HG03139 (cell line): ENCODE measurements at regions not wholly inside any gene's neighbourhood (a gene's known extent, or its start where the extent isn't known, plus 50 kb on each side); places are given as distances from the start of the nearest gene placed in this dataset.
"Not testable (repeated sequence)": the region's sequence is repeated elsewhere in the genome, so short reads cannot be mapped to it uniquely, and the experiment has no call there.

Experiments
- ATAC-seq: cut with Tn5 transposase; IDR thresholded peaks from one replicate; pipeline ENCODE4 v1.9.1; 2021; ENCODE audit not compliant: unreplicated experiment

DNA sequence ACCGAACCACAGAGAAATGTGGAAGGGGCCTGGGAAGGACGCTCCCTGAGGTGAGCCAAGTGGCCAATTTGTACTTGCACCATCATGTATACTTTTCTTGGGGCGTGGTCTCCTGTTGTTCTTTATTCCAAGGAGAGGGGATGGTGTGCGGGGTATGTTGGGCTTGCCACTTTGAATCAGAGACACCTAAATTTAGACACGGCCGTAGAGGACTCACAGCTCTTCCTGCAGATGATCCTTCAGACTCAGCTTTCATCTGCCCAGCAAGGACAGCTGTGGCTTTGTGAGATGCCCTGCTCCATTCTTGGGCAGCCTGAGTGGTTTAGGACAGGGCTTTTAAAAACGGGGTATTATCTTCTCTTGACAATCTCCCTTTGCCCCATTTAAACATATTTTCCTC is 473.2 kb downstream of the REEP3 start:
- ATAC-seq: no peak

DNA sequence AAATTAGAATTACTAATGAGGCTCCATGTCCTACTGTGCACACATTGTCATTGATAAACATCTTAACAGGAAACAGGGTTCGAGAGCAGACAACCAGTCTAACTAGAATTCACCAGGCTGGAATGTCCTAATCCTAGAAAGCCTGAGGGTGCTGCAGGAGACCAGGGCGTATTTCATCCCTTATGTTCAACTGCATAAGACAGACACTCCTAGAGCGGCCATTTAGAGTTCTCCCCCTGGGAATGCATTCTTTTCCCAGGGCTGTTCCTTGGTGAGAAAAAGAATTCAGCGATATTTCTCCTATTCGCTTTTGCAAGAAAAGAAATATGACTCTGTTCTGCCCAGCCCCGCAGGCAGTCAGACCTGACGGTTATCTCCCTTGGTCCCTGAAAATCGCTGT is 486.0 kb downstream of the REEP3 start:
- ATAC-seq: no peak

DNA sequence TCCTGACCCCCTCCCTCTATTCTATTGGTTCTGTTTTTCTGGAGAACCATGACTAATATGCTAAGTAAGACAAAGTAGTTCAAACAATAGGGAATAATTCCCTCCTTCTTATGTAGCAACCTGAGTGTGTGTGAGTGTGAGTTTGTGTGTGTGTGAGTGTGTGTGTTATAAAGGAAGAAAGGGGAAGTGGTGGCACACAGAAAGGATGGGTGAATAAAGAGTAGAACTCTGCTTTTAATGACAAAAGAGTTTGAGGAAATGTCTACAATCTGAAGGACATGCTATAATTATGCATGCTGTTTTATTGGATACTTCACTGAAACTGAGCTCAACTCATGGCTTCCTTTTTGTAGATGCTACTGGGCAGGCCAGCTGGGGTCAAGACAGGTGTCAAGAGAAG is 489.5 kb downstream of the REEP3 start:
- no peak for ATAC-seq

DNA sequence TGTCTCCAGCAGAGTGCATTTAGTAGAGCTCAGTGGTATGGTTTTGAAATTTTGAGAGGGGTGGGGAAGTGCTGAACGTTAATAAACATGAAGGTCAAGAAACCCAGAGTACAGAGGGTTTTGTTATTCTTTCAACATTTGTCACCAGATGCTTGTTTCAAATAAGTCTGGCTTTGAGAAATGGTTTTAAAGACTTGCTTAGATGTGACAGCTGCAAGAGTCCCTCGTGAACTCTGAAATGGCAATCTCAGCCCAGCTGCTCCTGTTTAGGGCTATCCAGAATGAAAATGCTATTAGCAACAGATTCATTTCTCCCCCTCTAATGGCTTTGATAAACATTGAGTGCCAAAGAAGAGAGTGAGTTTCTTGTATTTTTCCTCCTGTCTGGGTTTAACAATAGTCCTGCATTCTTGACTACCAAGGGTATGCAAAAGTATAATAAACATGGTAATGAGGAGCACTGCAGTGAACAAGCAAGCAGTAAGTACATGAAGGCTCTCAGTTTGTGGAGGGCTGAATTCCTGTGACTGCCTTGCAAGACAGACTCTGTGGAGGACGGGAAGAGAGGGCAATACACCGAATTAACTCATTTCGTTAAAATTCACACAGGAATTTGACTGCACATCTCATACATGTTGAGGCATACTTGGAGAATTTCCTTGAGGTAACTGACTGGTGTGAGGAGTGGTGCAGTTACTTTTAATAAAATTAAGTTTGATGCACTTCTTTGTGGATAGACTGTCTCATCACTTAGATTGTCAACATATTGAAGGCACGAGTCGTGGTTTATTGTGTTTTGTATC is 490.9 kb downstream of the REEP3 start:
- ATAC-seq: no peak

DNA sequence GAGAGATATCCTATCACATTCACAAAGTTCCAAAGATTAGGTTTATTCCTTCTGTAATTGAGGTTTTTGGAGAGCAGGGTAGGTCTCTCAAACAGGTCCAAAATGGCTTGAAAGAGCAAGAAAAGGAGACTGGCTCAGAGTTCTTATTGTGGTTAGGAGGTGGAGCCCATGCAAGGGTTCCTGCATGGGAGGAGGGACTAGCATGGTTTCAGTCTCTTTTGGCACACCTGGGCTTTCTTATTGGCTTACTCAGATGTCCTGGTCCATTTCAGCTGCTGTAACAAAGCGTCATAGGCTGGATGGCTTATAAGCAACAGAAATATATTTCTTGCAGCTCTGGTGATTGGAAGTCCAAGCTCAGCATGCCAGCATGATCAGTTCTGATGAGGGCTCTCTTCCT is 493.1 kb downstream of the REEP3 start:
- ATAC-seq: no peak

DNA sequence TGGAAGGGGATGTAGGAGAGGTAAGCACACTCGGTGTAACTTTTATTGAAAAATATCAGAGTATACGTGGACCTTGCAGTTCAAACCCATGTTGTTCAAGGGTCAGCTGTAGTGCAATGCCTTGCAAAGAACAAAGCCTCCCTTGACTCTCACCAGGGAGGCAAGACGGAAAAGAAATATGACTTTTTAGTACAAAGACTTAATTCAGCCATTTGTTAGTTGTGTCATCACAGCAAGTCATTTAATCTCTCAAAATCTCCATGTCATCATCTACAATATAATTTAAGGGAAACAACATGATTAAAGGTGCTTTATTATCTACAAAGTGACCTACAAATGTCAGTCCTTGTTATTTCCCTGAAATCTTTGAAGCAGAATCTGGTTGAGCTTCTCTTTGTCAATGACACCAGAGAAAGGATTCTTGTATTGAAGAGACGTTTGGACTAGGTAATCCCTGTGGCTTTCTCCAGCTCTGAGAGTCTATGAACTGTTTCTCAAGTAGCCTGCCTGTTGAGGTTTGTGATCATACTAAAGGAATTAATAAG is 502.8 kb downstream of the REEP3 start:
- ATAC-seq: no peak

DNA sequence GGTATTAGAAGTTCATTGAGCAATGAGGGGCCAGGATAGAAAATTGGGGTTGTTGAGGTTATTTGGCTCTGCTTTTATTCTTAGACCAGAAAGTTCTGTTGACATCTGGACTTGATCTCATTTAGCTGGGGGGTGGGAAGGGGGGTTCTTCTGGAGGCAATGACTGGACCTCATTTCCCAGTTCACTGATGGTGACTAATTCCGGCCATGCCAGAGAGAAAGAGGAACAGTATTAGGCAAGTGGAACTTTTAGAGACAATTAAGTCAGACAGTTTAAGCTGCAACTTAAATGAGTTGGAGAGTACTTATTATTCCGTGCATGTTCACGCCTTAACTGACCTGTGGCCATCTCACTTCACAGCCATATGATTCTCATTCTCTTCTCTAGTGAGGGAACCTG is 512.5 kb downstream of the REEP3 start:
- ATAC-seq: no peak

DNA sequence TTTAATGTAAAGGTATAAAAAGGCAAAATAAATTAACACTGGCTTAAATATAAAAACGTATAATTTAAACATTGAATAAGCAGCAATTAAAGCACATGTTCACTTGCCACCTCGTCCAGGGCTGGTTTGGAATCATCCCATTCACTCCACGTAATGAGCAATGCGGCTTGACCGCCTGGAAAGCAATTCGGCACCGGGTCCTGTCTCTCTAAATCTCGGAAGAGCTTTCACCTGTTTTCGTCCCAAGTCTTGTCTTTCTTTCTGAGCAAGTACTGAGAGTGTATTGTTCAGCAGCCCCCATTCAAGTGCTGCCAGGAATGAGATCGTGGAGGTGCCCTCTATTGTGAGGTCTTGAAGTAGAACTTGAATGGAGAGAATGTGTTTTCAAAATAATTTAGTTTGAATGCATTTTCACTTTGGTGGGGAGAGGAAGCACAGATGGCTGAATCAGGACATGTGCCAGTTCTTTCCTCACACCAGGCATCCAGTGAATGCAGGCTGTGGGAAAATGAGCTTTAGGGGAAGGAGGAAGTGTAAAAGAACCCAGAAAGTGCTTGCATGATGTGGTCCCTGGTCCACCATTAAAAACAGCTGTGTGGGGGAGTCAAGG is 515.2 kb downstream of the REEP3 start:
- no peak for ATAC-seq

DNA sequence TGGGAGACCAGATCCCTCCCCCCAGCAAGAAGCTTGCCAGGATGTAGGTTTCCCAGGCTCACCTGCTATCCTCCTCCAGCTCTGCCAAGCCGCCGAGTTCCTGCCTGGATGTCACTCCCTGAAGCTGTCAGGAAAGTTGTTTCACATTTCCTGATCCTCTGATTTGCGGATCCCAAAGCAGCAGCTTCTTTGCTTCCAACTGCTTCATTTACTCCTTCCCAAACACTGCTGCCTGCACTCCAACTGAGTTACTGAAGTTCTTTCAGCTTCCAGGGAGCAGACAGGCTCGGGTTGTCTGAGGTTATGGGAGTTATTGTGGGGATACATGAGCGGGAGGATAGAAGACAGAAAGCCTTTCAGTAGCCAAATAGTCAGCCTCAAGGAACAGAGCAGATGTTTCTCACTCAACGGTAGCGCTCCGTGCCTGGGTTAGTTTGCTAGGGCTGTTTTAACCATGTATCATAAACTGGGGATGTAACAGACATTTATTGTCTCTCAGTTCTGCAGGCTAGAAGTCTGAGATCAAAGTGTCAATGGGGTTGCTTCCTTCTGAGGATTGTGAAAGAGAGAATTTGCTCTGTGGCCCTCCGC is 516.0 kb downstream of the REEP3 start:
- no peak for ATAC-seq

DNA sequence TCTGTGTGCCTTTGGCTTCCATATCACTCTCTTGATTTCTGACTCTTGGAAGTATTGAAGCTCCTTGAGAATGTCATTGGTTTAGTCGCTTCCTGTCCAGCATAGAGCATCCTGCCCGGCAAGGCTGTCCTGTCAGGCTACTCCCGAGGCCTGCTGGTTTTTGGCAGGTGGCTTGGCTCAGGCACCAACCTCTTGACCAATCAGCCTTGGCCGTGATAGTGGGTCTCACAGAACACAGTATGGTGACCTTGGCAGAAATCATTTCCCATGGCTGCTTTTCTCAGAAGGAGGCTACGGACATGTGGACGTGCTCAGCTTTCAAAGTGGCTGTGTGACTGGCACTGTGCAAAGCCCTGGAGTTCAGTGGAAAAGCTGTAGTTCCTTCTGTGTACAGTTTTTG is 516.9 kb downstream of the REEP3 start:
- no peak for ATAC-seq

DNA sequence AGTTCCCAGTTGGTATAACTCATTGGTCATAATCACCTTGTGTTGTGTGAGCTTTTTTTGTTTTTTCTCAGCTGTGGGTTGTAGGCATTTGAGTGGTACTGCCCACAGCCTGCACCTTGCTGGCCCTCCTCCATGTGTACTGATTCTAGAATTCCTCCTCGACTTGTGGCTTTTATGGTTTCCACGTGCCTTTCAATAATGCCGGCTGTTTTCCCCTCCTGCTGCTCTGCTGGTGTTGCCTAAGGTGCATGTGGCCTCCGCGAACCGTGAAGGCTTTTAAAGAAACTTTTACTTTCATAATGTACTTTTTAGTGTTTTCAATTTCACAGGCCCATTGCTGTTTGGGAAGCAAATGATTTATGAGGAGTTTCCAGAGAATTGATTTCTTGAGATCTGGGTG is 518.0 kb downstream of the REEP3 start:
- ATAC-seq: no peak

DNA sequence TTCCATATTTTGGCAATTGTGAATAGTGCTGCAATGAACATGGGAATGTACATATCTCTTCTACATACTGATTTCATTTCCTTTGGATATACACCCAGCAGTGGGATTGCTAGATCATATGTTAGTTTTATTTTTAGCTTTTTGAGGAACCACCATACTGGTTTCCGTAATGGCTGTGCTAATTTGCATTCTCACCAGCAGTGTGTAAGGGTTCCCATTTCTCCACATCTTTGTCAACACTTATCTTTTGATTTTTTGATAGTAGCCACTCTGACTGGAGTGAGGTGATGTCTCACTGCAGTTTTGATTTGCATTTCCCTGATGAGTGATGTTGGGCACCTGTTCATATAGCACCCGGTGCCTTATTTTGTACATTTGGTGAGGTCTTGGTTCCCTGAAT is 519.6 kb downstream of the REEP3 start:
- peak; percentile 8 for ATAC-seq

DNA sequence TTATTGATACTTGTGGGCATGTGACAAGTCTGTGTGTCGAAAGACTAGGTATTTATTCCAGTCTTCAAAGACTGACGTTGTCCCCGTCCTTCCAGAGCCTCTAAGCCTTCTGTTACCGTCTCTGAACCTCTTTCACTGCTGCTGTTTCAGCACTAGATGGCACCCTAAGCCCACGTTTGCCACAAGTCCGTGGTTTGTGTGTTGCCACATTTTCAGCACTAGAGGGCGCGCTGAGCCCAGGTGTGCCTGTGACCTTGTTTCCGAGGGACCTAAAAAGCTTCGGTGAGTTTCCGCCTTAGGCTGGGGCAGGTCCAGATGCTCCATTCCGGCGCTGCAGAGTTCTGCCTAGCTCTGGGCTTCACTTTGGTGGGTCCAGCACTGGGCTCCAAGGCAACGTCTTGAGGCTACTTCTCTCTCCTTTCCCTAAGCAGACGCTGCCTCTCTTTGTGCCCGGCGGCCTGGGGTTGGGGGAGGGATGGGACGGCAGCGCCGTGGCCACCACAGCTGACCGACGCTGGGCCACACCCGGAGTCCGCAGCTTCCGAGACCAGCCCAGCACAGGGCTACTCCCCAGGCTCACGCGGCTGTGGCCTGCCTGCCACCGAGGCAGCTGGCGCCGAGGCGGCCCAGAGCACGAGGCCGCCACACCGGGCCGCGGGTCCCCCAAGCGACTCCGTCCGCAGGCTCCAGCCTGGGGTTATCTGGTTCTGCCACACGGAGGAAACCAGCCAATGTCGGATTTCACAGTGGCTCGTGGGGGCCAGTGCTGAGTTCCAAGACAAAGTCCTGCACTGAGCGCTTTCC is 520.2 kb downstream of the REEP3 start:
- peak; percentile 94 for ATAC-seq

DNA sequence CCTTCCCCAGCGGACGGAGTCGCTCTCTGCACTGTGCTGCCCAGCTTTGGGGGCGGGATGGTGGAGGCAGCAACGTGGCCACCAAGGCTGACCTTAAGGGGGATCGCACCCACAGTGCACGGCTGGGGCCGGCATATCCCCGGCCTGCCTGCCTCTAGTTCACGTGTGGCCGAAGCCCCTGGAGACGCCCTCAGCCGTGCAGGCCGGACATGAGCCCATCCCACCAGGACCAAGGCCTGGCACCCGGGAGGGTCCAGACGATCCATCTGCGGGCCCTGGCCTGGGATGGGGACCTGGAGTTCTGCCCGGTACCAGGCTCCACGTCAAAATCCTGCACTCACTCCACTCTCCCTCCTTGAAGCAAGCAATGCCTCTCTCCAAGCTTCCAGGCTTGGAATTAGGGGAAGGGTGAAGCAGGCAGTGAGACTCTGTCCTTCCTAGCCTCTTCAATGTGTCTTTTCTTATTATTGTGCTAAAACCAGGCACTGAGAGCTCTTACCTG is 520.8 kb downstream of the REEP3 start:
- ATAC-seq: no peak

DNA sequence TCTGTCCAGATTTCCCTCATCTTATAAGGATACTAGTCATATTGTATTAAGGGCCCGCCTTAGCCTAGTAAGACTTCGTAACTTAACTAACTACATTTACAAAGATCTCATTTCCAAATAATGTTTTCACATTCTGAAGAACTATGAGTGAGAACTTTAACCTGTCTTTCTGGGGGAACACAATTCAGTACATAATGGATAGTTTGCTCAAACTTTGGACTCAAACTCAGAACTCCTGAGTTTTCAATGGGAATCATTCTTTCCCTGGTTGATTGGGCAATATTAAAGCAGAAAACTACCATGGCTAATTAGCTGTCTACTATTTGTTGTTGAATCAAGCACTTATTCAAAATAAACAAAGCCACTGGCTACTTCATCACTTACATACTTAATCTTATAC is 522.9 kb downstream of the REEP3 start:
- no peak for ATAC-seq

DNA sequence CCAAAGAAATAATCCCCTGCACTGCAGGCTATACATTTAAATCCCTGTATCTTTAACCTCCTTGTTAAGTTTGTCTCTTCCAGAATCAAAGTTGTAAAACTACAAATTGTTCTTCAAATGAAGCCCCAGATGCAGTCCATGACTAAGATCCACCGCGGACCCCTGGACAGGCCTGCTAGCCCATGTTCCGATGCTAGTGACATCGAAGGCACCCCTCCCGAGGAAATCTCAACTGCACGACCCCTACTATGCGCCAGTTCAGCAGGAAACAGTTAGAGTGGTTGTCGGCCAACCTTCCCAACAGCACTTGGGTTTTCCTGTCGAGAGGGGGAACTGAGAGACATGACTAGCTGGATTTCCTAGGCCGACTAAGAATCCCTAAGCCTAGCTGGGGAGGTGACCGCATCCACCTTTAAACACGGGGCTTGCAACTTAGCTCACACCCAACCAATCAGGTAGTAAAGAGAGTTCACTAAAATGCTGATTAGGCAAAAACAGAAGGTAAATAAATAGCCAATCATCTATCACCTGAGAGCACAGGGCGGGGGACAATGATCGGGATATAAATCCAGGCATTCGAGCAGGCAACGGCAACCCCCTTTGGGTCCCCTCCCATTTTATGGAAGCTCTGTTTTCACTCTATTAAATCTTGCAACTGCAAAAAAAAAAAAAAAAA is 523.9 kb downstream of the REEP3 start:
- ATAC-seq: not testable (repeated sequence)

DNA sequence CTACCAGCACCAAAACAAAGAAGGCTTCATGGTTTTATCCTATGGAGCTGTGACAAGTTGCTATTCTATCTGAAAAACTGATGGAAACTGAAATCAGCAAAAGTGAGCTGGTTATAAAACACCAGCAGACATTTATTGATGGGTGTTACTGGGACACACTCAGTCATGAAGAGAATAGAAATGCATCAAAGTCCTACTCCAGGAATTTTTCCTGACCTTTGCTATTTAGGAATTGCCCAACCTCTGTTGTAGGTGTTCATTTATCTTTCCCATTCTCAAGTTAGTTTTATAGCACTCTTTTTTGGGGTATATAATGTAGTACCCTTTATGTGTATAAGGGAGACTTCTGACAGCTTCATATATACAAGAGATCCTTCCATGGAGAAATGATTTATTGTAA is 533.2 kb downstream of the REEP3 start:
- no peak for ATAC-seq

DNA sequence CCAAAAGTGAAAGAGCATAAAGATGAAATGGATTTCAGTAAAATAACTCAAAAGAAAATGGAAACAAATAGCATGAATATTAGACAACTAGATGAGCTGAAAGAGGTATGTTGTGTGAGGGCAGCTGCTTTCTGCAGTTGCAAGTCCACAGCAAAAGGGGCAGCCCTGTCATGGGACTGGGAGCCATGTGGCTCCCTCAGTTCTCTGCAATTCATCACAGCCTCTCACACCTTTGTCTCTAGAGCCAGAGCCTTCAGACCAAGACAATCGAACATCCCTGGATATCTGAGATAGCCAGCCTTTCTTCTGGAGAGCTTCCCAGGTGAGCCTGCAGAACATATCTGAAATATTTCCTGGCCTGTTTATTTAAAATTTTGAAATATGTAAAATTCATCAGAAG is 538.7 kb downstream of the REEP3 start:
- no peak for ATAC-seq

DNA sequence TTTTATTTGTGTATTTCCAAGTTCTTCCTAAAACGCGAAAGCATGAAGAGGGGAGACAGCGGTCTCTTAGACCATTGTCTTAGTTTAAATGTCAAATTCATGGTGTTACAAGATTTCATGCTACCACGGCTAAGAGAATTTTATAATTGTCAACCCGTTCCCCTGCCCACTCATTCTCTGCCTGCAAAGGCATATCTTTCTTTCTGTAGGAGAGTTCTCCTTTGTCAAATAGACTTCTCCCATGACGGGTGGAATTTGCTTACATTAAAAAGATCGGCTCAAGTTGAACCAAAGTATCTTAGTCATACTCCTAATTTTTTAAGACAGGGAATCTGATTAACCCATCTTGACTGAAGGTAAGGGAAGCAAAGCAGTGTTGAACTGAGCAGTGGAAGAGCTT is 539.2 kb downstream of the REEP3 start:
- no peak for ATAC-seq

DNA sequence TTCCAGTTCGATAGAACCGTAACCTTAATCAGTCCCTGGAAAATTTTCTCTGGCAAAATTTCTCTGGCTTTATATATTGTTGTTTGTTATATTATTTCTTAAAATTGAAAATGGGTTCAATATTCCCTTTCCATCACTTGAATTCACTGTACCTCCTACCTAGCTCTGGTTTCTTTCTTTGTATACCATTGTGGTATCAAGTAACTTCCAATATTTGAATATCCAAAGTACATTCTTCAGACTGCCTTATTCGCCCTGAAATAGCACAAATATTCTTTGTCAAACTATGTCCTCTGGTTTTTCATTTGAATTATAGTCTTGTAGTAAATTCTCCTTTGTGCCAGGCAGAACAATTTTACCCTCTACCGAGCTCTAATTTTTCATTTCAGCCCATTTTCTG is 541.6 kb downstream of the REEP3 start:
- no peak for ATAC-seq
